RWPE2 (cell line): ENCODE measurements at regions not wholly inside any gene's neighbourhood (a gene's known extent, or its start where the extent isn't known, plus 50 kb on each side); places are given as distances from the start of the nearest gene placed in this dataset.
"Not testable (repeated sequence)": the region's sequence is repeated elsewhere in the genome, so short reads cannot be mapped to it uniquely, and the experiment has no call there.

ENCODE experiments used
- ATAC-seq: fragments of 200-7000 bp; cut with Tn5 transposase; 3 replicates; pipeline ENCODE4 v1.9.1; 2021; ENCODE audit warnings: low read depth
- DNase-seq: peaks from one replicate; pipeline ENCODE4 v3.0.0-alpha.2; 2020; ENCODE audit warnings: low spot score
- H3K27ac ChIP-seq: fragments of 450-650 bp; 2 replicates; pipeline ENCODE4 v1.5.1; 2017; ENCODE audit warnings: mild to moderate bottlenecking; ENCODE audit not compliant: poor library complexity, severe bottlenecking
- H3K27me3 ChIP-seq: fragments of 250-450 bp; sonication (Bioruptor Pico); 2 replicates; pipeline ENCODE4 v1.5.1; 2021; ENCODE audit warnings: mild to moderate bottlenecking, moderate library complexity; ENCODE audit not compliant: insufficient read depth, poor library complexity, severe bottlenecking
- H3K36me3 ChIP-seq: fragments of 250-450 bp; sonication (Bioruptor Pico); 2 replicates; pipeline ENCODE4 v1.5.1; 2020; ENCODE audit warnings: low read depth, mild to moderate bottlenecking, moderate library complexity
- H3K4me1 ChIP-seq: fragments of 250-450 bp; sonication (Bioruptor Pico); 2 replicates; pipeline ENCODE4 v1.5.1; 2021; ENCODE audit warnings: mild to moderate bottlenecking, moderate library complexity; ENCODE audit not compliant: insufficient read depth, poor library complexity, severe bottlenecking
- H3K4me3 ChIP-seq: fragments of 250-450 bp; sonication (Bioruptor Pico); 2 replicates; pipeline ENCODE4 v1.5.1; 2021; ENCODE audit warnings: mild to moderate bottlenecking, moderate library complexity; ENCODE audit not compliant: severe bottlenecking
- H3K9me3 ChIP-seq: fragments of 250-450 bp; sonication (Bioruptor Pico); 2 replicates; pipeline ENCODE4 v1.5.1; 2021; ENCODE audit warnings: mild to moderate bottlenecking, moderate library complexity; ENCODE audit not compliant: severe bottlenecking
- TF ChIP-seq, protein P1 (sequence below): fragments of 450-650 bp; IDR thresholded peaks from one replicate; pipeline ENCODE4 v1.5.1; 2017; ENCODE audit warnings: mild to moderate bottlenecking, moderate library complexity; ENCODE audit not compliant: poor library complexity, severe bottlenecking

DNA sequence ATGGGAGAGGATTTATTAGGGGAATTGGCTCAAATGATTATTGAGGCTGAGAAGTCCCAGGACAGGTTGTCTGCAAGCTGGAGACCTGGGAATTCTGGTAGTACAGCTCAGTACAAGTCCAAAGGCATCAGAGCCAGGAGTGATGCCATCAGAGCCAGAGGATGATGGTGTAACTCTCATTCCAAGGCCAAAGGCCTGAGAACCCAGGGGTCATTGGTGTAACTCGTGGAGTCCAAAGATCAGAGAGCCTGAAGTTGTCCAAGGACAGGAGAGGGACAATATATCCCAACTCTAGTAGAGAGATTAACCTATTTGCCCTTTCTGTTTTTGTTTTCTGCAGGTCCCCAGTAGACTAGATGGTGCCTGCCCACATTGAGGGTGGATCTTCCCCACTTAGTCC lies 134.3 kb downstream of the MAP3K21 start:
- TF ChIP-seq, protein P1, sequence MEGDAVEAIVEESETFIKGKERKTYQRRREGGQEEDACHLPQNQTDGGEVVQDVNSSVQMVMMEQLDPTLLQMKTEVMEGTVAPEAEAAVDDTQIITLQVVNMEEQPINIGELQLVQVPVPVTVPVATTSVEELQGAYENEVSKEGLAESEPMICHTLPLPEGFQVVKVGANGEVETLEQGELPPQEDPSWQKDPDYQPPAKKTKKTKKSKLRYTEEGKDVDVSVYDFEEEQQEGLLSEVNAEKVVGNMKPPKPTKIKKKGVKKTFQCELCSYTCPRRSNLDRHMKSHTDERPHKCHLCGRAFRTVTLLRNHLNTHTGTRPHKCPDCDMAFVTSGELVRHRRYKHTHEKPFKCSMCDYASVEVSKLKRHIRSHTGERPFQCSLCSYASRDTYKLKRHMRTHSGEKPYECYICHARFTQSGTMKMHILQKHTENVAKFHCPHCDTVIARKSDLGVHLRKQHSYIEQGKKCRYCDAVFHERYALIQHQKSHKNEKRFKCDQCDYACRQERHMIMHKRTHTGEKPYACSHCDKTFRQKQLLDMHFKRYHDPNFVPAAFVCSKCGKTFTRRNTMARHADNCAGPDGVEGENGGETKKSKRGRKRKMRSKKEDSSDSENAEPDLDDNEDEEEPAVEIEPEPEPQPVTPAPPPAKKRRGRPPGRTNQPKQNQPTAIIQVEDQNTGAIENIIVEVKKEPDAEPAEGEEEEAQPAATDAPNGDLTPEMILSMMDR, result no peak
- Histone ChIP-seq H3K4me1 (no peaks in the 10 kb centered on the region), H3K27ac (no peak overlapping the region), H3K36me3 (no peaks in the 10 kb centered on the region), H3K27me3 (no peaks in the 10 kb centered on the region), H3K4me3 (no peak overlapping the region), H3K9me3 (no peaks in the 10 kb centered on the region)
- DNase-seq, result no peak
- ATAC-seq, result no peak

DNA sequence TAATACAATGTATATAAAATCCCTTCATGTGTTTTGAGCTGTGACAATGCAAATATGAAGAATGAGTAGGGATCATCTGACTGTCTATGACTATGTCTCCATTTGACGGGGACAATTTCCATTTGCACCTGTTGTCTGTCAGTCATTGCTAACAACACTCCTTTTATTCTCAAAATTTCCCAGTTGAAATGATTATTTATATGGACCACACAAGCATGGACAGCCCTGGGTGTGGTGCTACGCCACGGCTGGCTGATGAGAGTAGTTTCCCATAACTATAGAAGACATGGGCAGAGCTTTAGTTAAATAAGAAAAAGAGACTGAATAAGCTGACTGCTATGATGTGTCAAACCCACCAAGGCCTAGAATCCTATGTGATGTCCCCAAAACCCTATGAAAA lies 135.8 kb downstream of the MAP3K21 start:
- Histone ChIP-seq H3K27me3 (no peaks in the 10 kb centered on the region), H3K4me1 (no peaks in the 10 kb centered on the region), H3K36me3 (no peaks in the 10 kb centered on the region), H3K4me3 (no peak overlapping the region), H3K27ac (no peak overlapping the region), H3K9me3 (no peaks in the 10 kb centered on the region)
- DNase-seq (no peak), ATAC-seq (no peak)
- TF ChIP-seq, protein P1, result no peak

DNA sequence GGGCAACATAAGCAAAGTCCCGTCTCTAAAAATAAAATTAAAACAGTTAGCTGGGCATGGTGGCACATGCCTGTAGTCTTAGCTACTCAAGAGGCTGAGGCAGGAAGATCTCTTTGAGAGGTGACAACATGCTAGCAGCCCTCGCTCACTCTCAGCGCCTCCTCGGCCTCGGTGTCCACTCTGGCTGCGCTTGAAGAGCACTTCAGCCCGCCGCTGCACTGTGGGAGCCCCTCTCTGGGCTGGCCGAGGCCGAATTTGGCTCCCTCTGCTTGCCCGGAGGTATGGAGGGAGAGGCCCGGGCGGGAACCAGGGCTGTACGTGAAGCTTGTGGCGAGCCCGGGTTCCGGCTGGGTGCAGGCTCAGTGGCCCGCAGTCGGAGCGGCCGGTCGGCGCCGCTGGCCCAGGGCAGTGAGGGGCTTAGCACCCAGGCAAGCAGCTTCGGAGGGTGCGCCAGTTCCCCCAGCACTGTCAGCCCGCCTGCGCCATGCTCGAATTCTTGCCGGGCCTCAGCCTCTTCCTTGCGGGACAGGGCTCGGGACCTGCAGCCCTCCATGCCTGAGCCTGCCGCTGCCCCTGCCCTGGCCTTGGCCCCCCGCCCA lies 138.3 kb downstream of the MAP3K21 start:
- TF ChIP-seq, protein P1, result no peak
- DNase-seq, result no peak
- no peaks in the 10 kb centered on the region for H3K36me3 ChIP-seq
- no peak for ATAC-seq
- no peaks in the 10 kb centered on the region for H3K27me3 ChIP-seq
- no peaks in the 10 kb centered on the region for H3K4me1 ChIP-seq
- no peak overlapping the region for H3K27ac ChIP-seq
- no peaks in the 10 kb centered on the region for H3K9me3 ChIP-seq
- no peak overlapping the region for H3K4me3 ChIP-seq

DNA sequence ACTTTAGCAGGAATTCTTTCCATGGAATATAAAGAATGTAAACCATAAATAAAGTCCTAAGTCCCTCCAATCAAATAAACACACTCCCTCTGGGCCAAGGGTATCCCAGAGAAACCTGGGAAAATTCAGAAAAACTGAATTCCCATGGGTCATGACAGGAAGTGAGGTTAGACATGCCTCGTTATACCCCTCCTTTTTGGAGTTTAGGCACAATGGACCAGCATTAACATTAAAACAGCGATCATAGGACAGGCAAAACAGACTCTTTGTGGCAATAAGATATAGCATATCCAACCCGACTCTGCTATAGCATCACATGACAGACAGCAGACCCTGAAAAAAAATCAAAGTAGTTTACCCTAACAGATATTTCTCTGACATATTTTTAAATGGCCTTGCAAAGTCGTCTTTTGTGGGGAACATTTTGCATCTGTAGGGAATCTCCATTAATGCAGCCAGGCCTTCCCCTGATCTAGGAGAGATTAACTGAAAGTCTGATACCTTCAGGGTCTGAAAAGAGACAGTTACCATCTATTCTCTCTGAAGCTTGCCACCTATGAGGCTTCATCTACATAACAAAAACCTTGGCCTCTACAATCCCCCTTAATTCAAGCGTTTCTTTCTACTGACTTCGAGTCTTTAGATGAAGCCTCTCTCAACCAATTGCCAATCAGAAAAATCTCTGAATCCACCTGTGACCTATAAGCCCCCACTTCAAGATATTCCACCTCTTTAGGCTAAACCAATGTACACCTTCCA lies 143.0 kb upstream of the KCNK1 start:
- ATAC-seq (no peak), DNase-seq (no peak)
- no peak overlapping the region for H3K4me3 ChIP-seq

DNA sequence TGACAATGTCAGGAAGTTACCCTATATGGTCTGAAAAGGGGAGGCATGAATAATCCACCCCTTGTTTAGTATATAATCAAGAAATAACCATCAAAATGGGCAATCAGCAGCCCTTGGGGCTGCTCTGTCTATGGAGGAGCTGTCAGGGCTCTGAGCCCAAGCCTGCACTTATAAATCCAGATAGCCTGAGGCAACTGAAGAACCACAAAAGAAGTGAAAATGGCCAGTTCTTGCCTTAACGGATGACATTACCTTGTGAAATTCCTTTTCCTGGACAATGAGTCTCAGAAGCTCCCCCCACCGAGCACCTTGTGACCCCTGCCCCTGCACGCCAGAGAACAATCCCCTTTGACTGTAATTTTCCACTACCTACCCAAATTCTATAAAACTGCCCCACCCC lies 142.1 kb upstream of the KCNK1 start:
- not testable (repeated sequence) for H3K9me3 ChIP-seq, ATAC-seq, DNase-seq, H3K4me3 ChIP-seq, H3K4me1 ChIP-seq, H3K27ac ChIP-seq, H3K27me3 ChIP-seq, H3K36me3 ChIP-seq

More for the DNA sequence above, 143.0 kb upstream of the KCNK1 start:
- TF ChIP-seq, protein P1, result no peak
- no peak overlapping the region for H3K27ac ChIP-seq
- no peaks in the 10 kb centered on the region for H3K4me1 ChIP-seq
- H3K36me3 ChIP-seq, result no peaks in the 10 kb centered on the region
- H3K27me3 ChIP-seq, result no peaks in the 10 kb centered on the region
- H3K9me3 ChIP-seq, result no peaks in the 10 kb centered on the region

DNA sequence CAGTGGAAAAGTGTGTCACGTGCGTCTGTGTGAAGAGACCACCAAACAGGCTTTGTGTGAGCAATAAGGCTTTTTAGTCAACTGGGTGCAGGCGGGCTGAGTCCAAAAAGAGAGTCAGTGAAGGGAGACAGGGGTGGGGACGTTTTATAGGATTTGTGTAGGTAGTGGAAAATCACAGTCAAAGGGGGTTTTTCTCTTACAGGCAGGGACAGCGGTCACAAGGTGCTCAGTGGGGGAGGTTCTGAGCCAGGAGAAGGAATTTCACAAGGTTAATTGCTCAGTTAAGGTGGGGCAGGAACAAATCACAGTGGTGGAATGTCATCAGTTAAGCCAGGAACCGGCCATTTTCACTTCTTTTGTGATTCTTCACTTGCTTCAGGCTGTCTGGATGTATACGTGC lies 141.1 kb upstream of the KCNK1 start:
- H3K27ac ChIP-seq, H3K27me3 ChIP-seq, H3K36me3 ChIP-seq, H3K4me1 ChIP-seq, H3K9me3 ChIP-seq, H3K4me3 ChIP-seq, ATAC-seq, DNase-seq: not testable (repeated sequence)
